ENCODE measurements at regions not wholly inside any gene's neighbourhood (a gene's known extent, or its start where the extent isn't known, plus 50 kb on each side); places are given as distances from the start of the nearest gene placed in this dataset.

DNA sequence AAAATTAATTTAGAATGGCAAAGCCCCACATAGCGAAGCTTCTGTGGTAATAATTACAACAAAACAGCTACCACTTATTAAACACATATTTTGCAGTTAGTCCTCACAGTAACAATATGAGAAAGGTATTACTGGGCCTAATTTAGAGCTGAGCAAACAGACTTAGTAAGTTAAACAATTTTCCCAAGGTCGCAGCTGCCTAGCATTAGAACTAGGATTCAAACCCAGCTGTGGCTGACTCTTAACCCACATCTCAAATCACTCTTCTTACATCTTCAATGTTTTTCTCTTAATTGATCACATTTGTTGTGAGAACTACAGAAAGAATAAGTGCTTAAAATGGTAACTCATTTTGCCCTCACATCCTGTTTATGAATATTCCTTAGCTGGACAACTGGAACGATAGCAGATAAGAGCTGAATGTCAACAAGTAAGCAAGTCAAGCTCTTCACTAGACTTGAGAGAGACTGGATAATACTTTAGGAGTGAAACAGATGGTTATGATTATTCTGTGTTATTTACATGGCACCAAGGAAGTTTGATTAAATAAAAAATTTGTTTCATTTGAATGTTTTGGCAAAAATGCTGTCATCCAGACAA, 59.4 kb upstream of the TMEM17 start:
- DNase-seq, result no peak
- Histone ChIP-seq H3K9me3 (replicated peaks; ENCODE audit: control insufficient read depth, low read depth, low read length) (no peaks in the 10 kb centered on the region), H3K27ac (ENCODE audit: low read length) (no peak overlapping the region)

DNA sequence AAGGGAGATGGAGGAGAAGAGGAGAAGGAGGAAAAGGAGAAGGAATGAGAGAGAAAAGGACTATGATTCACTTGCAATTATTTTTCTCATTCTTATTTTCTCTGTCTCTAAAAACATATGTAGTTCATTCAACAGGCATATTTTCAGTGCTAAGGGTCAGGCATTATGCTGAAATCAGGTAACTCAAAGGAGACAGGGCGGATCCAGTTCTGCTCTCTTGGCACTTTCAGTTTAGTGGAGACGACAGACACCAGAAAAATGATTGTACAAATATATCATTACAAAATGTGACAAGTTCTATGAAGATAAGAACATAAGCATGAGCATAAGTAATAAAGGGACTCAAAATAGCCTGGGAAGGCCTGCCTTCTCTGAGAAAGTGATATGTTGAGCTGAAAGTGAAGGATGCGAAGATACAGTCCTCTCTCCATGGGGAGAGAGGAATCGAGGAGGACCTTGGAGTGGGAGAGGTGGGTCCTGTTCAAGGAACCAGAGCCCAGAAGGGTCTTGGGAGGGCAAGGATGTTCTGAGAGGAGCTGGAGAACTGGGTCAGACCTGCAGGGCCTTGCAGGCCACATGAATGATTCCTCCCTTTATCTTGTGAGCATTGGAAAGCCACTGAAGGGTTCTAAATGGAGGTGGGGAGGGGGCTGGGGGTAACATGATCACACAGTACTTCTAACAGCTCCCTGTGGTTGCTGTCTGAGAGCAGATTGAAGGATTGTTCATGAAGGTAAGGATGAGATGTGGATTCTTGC, 58.6 kb upstream of the TMEM17 start:
- Histone ChIP-seq H3K4me1 (ENCODE audit: control insufficient read depth, insufficient read depth, low read length) (no peaks in the 10 kb centered on the region), H3K9me3 (replicated peaks; ENCODE audit: control insufficient read depth, low read depth, low read length) (no peaks in the 10 kb centered on the region), H3K27me3 (ENCODE audit: control insufficient read depth, insufficient read depth, low read length) (no peaks in the 10 kb centered on the region), H3K4me3 (ENCODE audit: low read length) (no peak overlapping the region), H3K36me3 (ENCODE audit: control insufficient read depth, insufficient read depth, low read length) (no peaks in the 10 kb centered on the region), H3K27ac (ENCODE audit: low read length) (no peak overlapping the region)
- WGBS (ENCODE audit: insufficient coverage), result 85% methylated on average over 2 of the region's 4 CpGs
- DNase-seq, result no peak

More for the DNA sequence above, 59.4 kb upstream of the TMEM17 start:
- peaks cover 6% of the 10 kb centered on the region for H3K27me3 ChIP-seq (ENCODE audit: control insufficient read depth, insufficient read depth, low read length)
- WGBS (ENCODE audit: insufficient coverage), result no CpG with 5 or more reads among the region's 3 CpGs
- no peaks in the 10 kb centered on the region for H3K4me1 ChIP-seq (ENCODE audit: control insufficient read depth, insufficient read depth, low read length)
- H3K4me3 ChIP-seq (ENCODE audit: low read length), result no peak overlapping the region
- no peaks in the 10 kb centered on the region for H3K36me3 ChIP-seq (ENCODE audit: control insufficient read depth, insufficient read depth, low read length)

DNA sequence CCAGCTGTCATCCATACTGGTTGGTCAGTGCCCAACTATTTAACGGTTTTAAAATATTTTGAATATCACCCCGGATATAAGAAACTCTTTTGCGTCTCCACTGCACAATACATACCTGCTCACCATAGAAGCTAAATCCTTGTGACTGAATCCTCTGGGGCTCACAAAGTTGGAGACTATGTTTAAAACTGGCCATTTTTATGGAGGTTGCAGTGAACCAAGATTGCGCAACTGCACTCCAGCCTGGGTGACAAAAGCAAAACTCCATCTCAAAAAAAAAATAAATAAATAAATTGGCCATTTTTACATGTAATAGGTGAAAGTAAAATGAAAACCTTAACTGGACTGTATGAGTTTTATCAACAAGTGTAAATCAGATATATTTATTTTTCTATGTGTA, 55.6 kb upstream of the TMEM17 start:
- no peak overlapping the region for H3K4me3 ChIP-seq (ENCODE audit: low read length)
- H3K36me3 ChIP-seq (ENCODE audit: control insufficient read depth, insufficient read depth, low read length), result no peaks in the 10 kb centered on the region
- no peak for DNase-seq
- H3K4me1 ChIP-seq (ENCODE audit: control insufficient read depth, insufficient read depth, low read length), result no peaks in the 10 kb centered on the region
- H3K27me3 ChIP-seq (ENCODE audit: control insufficient read depth, insufficient read depth, low read length), result no peaks in the 10 kb centered on the region
- 80% methylated on average over 1 of the region's 4 CpGs for WGBS (ENCODE audit: insufficient coverage)
- no peak overlapping the region for H3K27ac ChIP-seq (ENCODE audit: low read length)
- H3K9me3 ChIP-seq (replicated peaks; ENCODE audit: control insufficient read depth, low read depth, low read length), result no peaks in the 10 kb centered on the region

DNA sequence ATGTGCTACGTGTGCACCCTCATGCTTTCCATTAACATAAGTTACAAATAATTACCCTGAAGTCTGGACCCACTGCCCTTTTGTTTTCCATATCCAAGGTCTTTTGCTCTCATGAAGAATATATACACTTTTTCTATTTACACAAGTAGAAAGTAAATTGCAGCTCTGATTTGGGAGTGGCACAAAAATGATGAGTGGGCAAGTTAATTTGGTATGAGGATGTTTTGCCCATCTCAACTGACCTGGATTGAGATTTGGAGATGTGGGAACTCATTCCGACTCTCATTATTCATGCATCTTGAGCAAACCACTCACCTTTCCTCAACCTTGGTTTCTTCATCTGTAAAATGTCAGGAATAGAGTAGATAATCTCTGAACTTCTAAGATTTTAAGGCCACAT, 53.6 kb upstream of the TMEM17 start:
- Histone ChIP-seq H3K36me3 (ENCODE audit: control insufficient read depth, insufficient read depth, low read length) (no peaks in the 10 kb centered on the region), H3K27ac (ENCODE audit: low read length) (no peak overlapping the region), H3K4me3 (ENCODE audit: low read length) (no peak overlapping the region), H3K9me3 (replicated peaks; ENCODE audit: control insufficient read depth, low read depth, low read length) (no peaks in the 10 kb centered on the region), H3K27me3 (ENCODE audit: control insufficient read depth, insufficient read depth, low read length) (no peaks in the 10 kb centered on the region), H3K4me1 (ENCODE audit: control insufficient read depth, insufficient read depth, low read length) (peaks cover 4% of the 10 kb centered on the region)
- no peak for DNase-seq
- WGBS (ENCODE audit: insufficient coverage), result no CpG with 5 or more reads among the region's 2 CpGs

DNA sequence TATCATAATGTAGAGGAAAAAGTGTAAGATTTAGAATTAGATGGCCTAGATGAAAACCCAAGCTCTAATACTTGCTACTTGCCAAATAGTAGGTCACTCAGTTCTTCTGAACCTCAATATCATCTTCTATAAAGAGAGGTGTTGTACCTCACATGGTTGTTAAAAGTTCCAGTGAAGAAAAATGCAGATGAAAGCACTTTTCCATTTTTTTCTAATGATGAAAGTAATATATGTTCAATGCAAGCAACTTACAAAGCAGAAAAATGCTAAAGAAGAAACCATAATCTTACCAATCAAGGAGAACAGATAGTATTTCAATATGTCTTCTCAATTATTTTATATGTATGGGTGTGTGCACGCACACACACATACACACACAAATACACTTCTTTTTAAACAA, 52.7 kb upstream of the TMEM17 start:
- DNase-seq, result no peak
- Histone ChIP-seq H3K4me1 (ENCODE audit: control insufficient read depth, insufficient read depth, low read length) (peaks cover 4% of the 10 kb centered on the region), H3K9me3 (replicated peaks; ENCODE audit: control insufficient read depth, low read depth, low read length) (no peaks in the 10 kb centered on the region), H3K27me3 (ENCODE audit: control insufficient read depth, insufficient read depth, low read length) (no peaks in the 10 kb centered on the region), H3K27ac (ENCODE audit: low read length) (no peak overlapping the region), H3K36me3 (ENCODE audit: control insufficient read depth, insufficient read depth, low read length) (no peaks in the 10 kb centered on the region), H3K4me3 (ENCODE audit: low read length) (no peak overlapping the region)
- WGBS (ENCODE audit: insufficient coverage), result no CpG with 5 or more reads among the region's 1 CpG

DNA sequence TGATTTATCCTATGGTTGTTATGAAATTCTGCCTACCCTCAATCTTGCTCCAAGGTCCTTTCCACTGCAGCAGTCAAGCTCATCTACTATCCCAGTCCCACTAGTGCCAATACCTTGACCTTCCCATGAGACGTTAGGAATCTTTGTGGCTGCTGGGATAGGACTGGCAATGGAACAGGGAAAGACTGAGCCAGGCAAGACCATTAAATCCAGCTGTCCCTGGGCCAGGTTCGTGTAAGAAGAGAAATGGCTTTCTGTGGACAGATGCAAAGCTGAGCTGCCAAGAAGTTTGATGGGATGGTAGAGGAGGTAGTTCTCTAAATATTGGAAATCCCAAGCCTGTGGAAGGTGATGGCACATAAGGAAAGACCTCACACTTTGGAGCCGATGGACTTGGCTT, 50.1 kb upstream of the TMEM17 start:
- H3K9me3 ChIP-seq (replicated peaks; ENCODE audit: control insufficient read depth, low read depth, low read length), result no peaks in the 10 kb centered on the region
- no peak overlapping the region for H3K27ac ChIP-seq (ENCODE audit: low read length)
- no peak overlapping the region for H3K4me3 ChIP-seq (ENCODE audit: low read length)
- peaks cover 4% of the 10 kb centered on the region for H3K4me1 ChIP-seq (ENCODE audit: control insufficient read depth, insufficient read depth, low read length)
- WGBS (ENCODE audit: insufficient coverage), result 0% methylated on average over 1 of the region's 3 CpGs
- peak; percentile 58 for DNase-seq
- no peaks in the 10 kb centered on the region for H3K27me3 ChIP-seq (ENCODE audit: control insufficient read depth, insufficient read depth, low read length)
- H3K36me3 ChIP-seq (ENCODE audit: control insufficient read depth, insufficient read depth, low read length), result no peaks in the 10 kb centered on the region
